Activated naive CD4-positive, alpha-beta T cell treated with anti-CD3 and anti-CD28 coated beads, Interleukin-2, amount 50 U/mL, for 24 hours (primary cell): ENCODE measurements at regions not wholly inside any gene's neighbourhood (a gene's known extent, or its start where the extent isn't known, plus 50 kb on each side); places are given as distances from the start of the nearest gene placed in this dataset.

ENCODE experiments used
- H3K27ac Mint-ChIP-seq: one replicate; pipeline ENCODE4 v1.8.0; 2021; ENCODE audit warnings: mild to moderate bottlenecking, mixed read lengths
- H3K27me3 Mint-ChIP-seq: one replicate; pipeline ENCODE4 v1.8.0; 2021; ENCODE audit warnings: mixed read lengths
- H3K36me3 Mint-ChIP-seq: one replicate; pipeline ENCODE4 v1.8.0; 2021; ENCODE audit warnings: mixed read lengths
- H3K4me1 Mint-ChIP-seq: one replicate; pipeline ENCODE4 v1.8.0; 2021; ENCODE audit warnings: mixed read lengths
- H3K4me3 Mint-ChIP-seq: one replicate; pipeline ENCODE4 v1.8.0; 2021; ENCODE audit warnings: mild to moderate bottlenecking, mixed read lengths
- H3K9me3 Mint-ChIP-seq: one replicate; pipeline ENCODE4 v1.8.0; 2021; ENCODE audit warnings: mixed read lengths

DNA sequence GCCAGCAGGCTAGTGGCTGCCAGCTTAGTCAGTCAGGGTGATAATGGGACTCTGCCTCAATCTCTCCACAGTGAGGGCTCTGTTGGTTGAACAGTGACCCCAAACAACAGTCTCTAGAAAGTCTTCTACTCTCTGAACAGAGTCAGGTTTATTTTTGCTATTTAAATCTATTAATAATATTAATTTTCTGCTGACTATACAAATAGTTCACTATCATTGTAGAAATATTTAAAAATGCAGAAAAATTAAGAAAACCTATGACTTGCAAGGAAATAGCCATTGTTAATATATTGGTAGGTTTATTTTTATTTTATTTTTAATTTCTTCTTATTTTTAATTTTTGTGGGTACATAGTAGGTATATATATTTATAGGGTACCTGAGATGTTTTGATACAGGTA is 67.9 kb upstream of the AADAT start:
- no peaks in the 10 kb centered on the region for H3K36me3 Mint-ChIP-seq
- no peaks in the 10 kb centered on the region for H3K4me1 Mint-ChIP-seq
- H3K27ac Mint-ChIP-seq = no peak overlapping the region
- H3K27me3 Mint-ChIP-seq = peaks cover 8% of the 10 kb centered on the region
- no peak overlapping the region for H3K4me3 Mint-ChIP-seq
- peaks cover 8% of the 10 kb centered on the region for H3K9me3 Mint-ChIP-seq

DNA sequence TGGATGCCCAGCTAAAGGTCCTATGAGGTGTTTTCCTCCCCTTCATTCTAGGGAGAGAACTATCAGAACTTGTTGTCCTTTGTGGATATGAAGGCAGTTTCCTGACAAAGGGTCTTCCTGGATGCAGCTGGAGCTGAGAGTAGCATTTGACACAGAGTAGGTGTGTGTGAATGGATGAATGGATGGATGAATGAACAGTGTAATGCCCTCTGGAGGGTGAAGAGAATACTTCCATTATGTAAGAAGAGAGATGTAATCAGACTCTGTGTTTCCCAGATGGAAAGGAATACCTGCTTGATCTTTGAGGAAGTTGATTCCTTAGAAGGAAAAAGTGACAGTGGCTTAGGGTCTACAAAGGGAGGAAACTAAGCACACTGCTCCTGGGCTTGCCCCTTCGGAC is 55.4 kb upstream of the AADAT start:
- Mint-ChIP-seq H3K27ac (no peak overlapping the region), H3K9me3 (no peaks in the 10 kb centered on the region), H3K4me3 (no peak overlapping the region), H3K27me3 (peaks cover 1% of the 10 kb centered on the region), H3K36me3 (no peaks in the 10 kb centered on the region), H3K4me1 (no peaks in the 10 kb centered on the region)

DNA sequence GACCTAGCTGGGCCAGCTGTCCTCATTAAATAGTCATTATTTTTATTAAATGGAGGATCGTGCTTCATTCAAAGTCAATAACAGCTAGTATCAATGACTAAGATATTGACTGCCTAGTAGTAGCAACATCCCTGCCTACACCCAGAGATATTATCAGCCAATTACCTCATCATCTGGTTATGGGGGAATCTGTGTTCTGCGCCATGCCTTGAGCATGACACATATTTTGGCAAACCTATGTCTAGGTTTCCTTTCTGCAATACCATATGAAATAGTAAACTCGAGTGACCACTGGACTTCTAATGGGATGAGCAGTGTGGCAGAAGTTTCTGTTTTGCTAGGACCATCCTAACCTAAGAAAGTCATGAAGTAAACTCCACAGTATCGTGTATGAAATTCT is 50.0 kb upstream of the AADAT start:
- Mint-ChIP-seq H3K4me1 (peaks cover 6% of the 10 kb centered on the region), H3K9me3 (no peaks in the 10 kb centered on the region)

More for the DNA sequence above, 50.0 kb upstream of the AADAT start:
- Mint-ChIP-seq H3K4me3 (no peak overlapping the region), H3K27ac (no peak overlapping the region), H3K36me3 (no peaks in the 10 kb centered on the region), H3K27me3 (peaks cover 5% of the 10 kb centered on the region)
